ENCODE measurements at regions not wholly inside any gene's neighbourhood (a gene's known extent, or its start where the extent isn't known, plus 50 kb on each side); places are given as distances from the start of the nearest gene placed in this dataset.
"Not testable (repeated sequence)": the region's sequence is repeated elsewhere in the genome, so short reads cannot be mapped to it uniquely, and the experiment has no call there.

- H3K4me1 Mint-ChIP-seq (ENCODE audit: low read depth), result peaks cover 4% of the 10 kb centered on the region
- DNase-seq (ENCODE audit: low spot score), result no peak
- intact Hi-C loops (cut with micrococcal nuclease), result no loop called here
- H3K36me3 Mint-ChIP-seq (ENCODE audit: low read depth), result no peaks in the 10 kb centered on the region
- no peaks in the 10 kb centered on the region for H3K9me3 Mint-ChIP-seq
- H3K4me3 Mint-ChIP-seq, result no peak overlapping the region
- H3K27ac Mint-ChIP-seq, result no peak overlapping the region
- H3K27me3 Mint-ChIP-seq (ENCODE audit: insufficient read depth), result no peaks in the 10 kb centered on the region
Measured at GRCh38 chr3:11739706-11740105, 96.0 kb upstream of the VGLL4 start.

- no peak for DNase-seq (ENCODE audit: low spot score)
- Mint-ChIP-seq H3K9me3 (no peaks in the 10 kb centered on the region), H3K27me3 (ENCODE audit: insufficient read depth) (no peaks in the 10 kb centered on the region), H3K27ac (no peak overlapping the region), H3K4me3 (no peak overlapping the region), H3K4me1 (ENCODE audit: low read depth) (peaks cover 4% of the 10 kb centered on the region), H3K36me3 (ENCODE audit: low read depth) (no peaks in the 10 kb centered on the region)
- intact Hi-C loops (cut with micrococcal nuclease), result no loop called here
Measured at GRCh38 chr3:11739123-11739522, 95.4 kb upstream of the VGLL4 start.

- Mint-ChIP-seq H3K36me3 (ENCODE audit: low read depth) (no peaks in the 10 kb centered on the region), H3K4me1 (ENCODE audit: low read depth) (peaks cover 4% of the 10 kb centered on the region), H3K4me3 (no peak overlapping the region), H3K9me3 (no peaks in the 10 kb centered on the region), H3K27ac (no peak overlapping the region), H3K27me3 (ENCODE audit: insufficient read depth) (no peaks in the 10 kb centered on the region)
- DNase-seq (ENCODE audit: low spot score), result no peak
- intact Hi-C loops (cut with micrococcal nuclease), result no loop called here
Measured at GRCh38 chr3:11737742-11738141, 94.0 kb upstream of the VGLL4 start.

- H3K4me1 Mint-ChIP-seq (ENCODE audit: low read depth), result peaks cover 4% of the 10 kb centered on the region
- no peak overlapping the region for H3K4me3 Mint-ChIP-seq
- intact Hi-C loops (cut with micrococcal nuclease), result no loop called here
- H3K27me3 Mint-ChIP-seq (ENCODE audit: insufficient read depth), result no peaks in the 10 kb centered on the region
- no peak overlapping the region for H3K27ac Mint-ChIP-seq
- no peaks in the 10 kb centered on the region for H3K9me3 Mint-ChIP-seq
- no peak for DNase-seq (ENCODE audit: low spot score)
- H3K36me3 Mint-ChIP-seq (ENCODE audit: low read depth), result no peaks in the 10 kb centered on the region
Measured at GRCh38 chr3:11736136-11736833, 92.6 kb upstream of the VGLL4 start.

GRCh38 chr3:11735638-11736037 lies 91.9 kb upstream of the VGLL4 start:
- no peak for DNase-seq (ENCODE audit: low spot score)
- peaks cover 4% of the 10 kb centered on the region for H3K4me1 Mint-ChIP-seq (ENCODE audit: low read depth)
- H3K27ac Mint-ChIP-seq, result no peak overlapping the region
- H3K4me3 Mint-ChIP-seq, result no peak overlapping the region
- intact Hi-C loops (cut with micrococcal nuclease), result no loop called here
- H3K9me3 Mint-ChIP-seq, result no peaks in the 10 kb centered on the region
- H3K27me3 Mint-ChIP-seq (ENCODE audit: insufficient read depth), result no peaks in the 10 kb centered on the region
- no peaks in the 10 kb centered on the region for H3K36me3 Mint-ChIP-seq (ENCODE audit: low read depth)

- H3K27me3 Mint-ChIP-seq (ENCODE audit: insufficient read depth); DNase-seq (ENCODE audit: low spot score); H3K36me3 Mint-ChIP-seq (ENCODE audit: low read depth); H3K27ac Mint-ChIP-seq; H3K4me1 Mint-ChIP-seq (ENCODE audit: low read depth); intact Hi-C loops (cut with micrococcal nuclease); H3K9me3 Mint-ChIP-seq; H3K4me3 Mint-ChIP-seq: not testable (repeated sequence)
Measured at GRCh38 chr3:11735111-11735510, 91.4 kb upstream of the VGLL4 start.

- Mint-ChIP-seq H3K4me1 (ENCODE audit: low read depth) (peaks cover 4% of the 10 kb centered on the region), H3K4me3 (no peak overlapping the region), H3K36me3 (ENCODE audit: low read depth) (no peaks in the 10 kb centered on the region), H3K9me3 (no peaks in the 10 kb centered on the region), H3K27ac (no peak overlapping the region), H3K27me3 (ENCODE audit: insufficient read depth) (peaks cover 4% of the 10 kb centered on the region)
- DNase-seq (ENCODE audit: low spot score), result no peak
- intact Hi-C loops (cut with micrococcal nuclease), result no loop called here
Measured at GRCh38 chr3:11733914-11734313, 90.2 kb upstream of the VGLL4 start.

- intact Hi-C loops (cut with micrococcal nuclease), result no loop called here
- no peak for DNase-seq (ENCODE audit: low spot score)
- Mint-ChIP-seq H3K9me3 (no peaks in the 10 kb centered on the region), H3K4me1 (ENCODE audit: low read depth) (peaks cover 6% of the 10 kb centered on the region), H3K36me3 (ENCODE audit: low read depth) (no peaks in the 10 kb centered on the region), H3K27ac (no peak overlapping the region), H3K4me3 (no peak overlapping the region), H3K27me3 (ENCODE audit: insufficient read depth) (peaks cover 22% of the 10 kb centered on the region)
Measured at GRCh38 chr3:11727207-11727606, 83.5 kb upstream of the VGLL4 start.

- H3K4me3 Mint-ChIP-seq, result no peak overlapping the region
- intact Hi-C loops (cut with micrococcal nuclease), result no loop called here
Measured at GRCh38 chr3:11726146-11726545, 82.4 kb upstream of the VGLL4 start.

GRCh38 chr3:11725340-11725641 lies 81.6 kb upstream of the VGLL4 start:
- H3K27ac Mint-ChIP-seq; H3K9me3 Mint-ChIP-seq; H3K36me3 Mint-ChIP-seq (ENCODE audit: low read depth); DNase-seq (ENCODE audit: low spot score); intact Hi-C loops (cut with micrococcal nuclease); H3K4me3 Mint-ChIP-seq: not testable (repeated sequence)
- Mint-ChIP-seq H3K4me1 (ENCODE audit: low read depth) (peaks cover 14% of the 10 kb centered on the region), H3K27me3 (ENCODE audit: insufficient read depth) (peaks cover 40% of the 10 kb centered on the region)

More at GRCh38 chr3:11726146-11726545, 82.4 kb upstream of the VGLL4 start:
- Mint-ChIP-seq H3K4me1 (ENCODE audit: low read depth) (peaks cover 6% of the 10 kb centered on the region), H3K27ac (no peak overlapping the region), H3K27me3 (ENCODE audit: insufficient read depth) (peaks cover 32% of the 10 kb centered on the region), H3K9me3 (no peaks in the 10 kb centered on the region), H3K36me3 (ENCODE audit: low read depth) (no peaks in the 10 kb centered on the region)
- no peak for DNase-seq (ENCODE audit: low spot score)

GRCh38 chr3:11724615-11725339 lies 81.1 kb upstream of the VGLL4 start:
- Mint-ChIP-seq H3K36me3 (ENCODE audit: low read depth) (no peaks in the 10 kb centered on the region), H3K27ac (no peak overlapping the region), H3K27me3 (ENCODE audit: insufficient read depth) (peaks cover 39% of the 10 kb centered on the region), H3K4me3 (peak overlapping the region; percentile 34), H3K9me3 (no peaks in the 10 kb centered on the region), H3K4me1 (ENCODE audit: low read depth) (peaks cover 14% of the 10 kb centered on the region)
- DNase-seq (ENCODE audit: low spot score), result no peak
- intact Hi-C loops (cut with micrococcal nuclease), result no loop called here

GRCh38 chr3:11721479-11721878 lies 77.8 kb upstream of the VGLL4 start:
- Mint-ChIP-seq H3K36me3 (ENCODE audit: low read depth) (no peaks in the 10 kb centered on the region), H3K27me3 (ENCODE audit: insufficient read depth) (peaks cover 40% of the 10 kb centered on the region), H3K4me3 (peak overlapping the region; percentile 83), H3K9me3 (no peaks in the 10 kb centered on the region), H3K4me1 (ENCODE audit: low read depth) (peaks cover 26% of the 10 kb centered on the region), H3K27ac (no peak overlapping the region)
- intact Hi-C loops (cut with micrococcal nuclease), result no loop called here
- DNase-seq (ENCODE audit: low spot score), result no peak

GRCh38 chr3:11720917-11721411 lies 77.2 kb upstream of the VGLL4 start:
- DNase-seq (ENCODE audit: low spot score), result no peak
- H3K4me3 Mint-ChIP-seq, result peak overlapping the region; percentile 83
- no peaks in the 10 kb centered on the region for H3K36me3 Mint-ChIP-seq (ENCODE audit: low read depth)
- H3K27me3 Mint-ChIP-seq (ENCODE audit: insufficient read depth), result peaks cover 35% of the 10 kb centered on the region
- H3K27ac Mint-ChIP-seq, result no peak overlapping the region
- intact Hi-C loops (cut with micrococcal nuclease), result loop anchor here (1.0 kb wide), 3 partner anchors 49 to 125 kb away; partner anchors contain the start of gene TAMM41
- H3K4me1 Mint-ChIP-seq (ENCODE audit: low read depth), result peaks cover 26% of the 10 kb centered on the region
- no peaks in the 10 kb centered on the region for H3K9me3 Mint-ChIP-seq
